ENCODE measurements at regions not wholly inside any gene's neighbourhood (a gene's known extent, or its start where the extent isn't known, plus 50 kb on each side); places are given as distances from the start of the nearest gene placed in this dataset.

DNA sequence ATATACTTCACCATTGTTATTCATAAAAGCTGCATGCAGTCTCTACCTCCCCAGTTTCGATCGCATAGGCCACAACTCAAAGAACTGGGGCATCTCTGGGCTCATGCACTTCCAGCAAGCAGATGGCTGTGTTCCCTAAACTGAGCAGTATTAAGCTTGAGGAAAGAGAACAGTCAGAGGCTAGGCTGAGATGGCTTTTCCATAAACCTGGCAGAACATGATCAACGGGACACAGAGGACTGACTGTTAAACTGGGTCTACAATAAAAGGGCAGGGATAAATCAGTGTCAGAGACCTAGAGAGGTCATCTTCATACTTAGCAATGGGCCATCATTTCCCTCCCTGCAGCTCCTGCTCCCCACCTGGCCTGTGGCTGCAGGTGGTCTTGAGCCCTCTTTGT, 171.0 kb upstream of the NECTIN1 start:
- peaks cover 0 to 10% (median under 1%) of the 10 kb centered on the region in 4 donors for H3K4me1 Mint-ChIP-seq
- H3K36me3 Mint-ChIP-seq, result no peaks in the 10 kb centered on the region
- H3K9me3 Mint-ChIP-seq, result no peaks in the 10 kb centered on the region
- DNase-seq, result no peak
- no peak overlapping the region for H3K4me3 Mint-ChIP-seq
- no peak for ATAC-seq
- POLR2A ChIA-PET, result no interaction called here
- no peak overlapping the region for H3K27ac Mint-ChIP-seq
- H3K27me3 Mint-ChIP-seq, result peaks cover 0 to 15% (median 2%) of the 10 kb centered on the region in 5 donors

DNA sequence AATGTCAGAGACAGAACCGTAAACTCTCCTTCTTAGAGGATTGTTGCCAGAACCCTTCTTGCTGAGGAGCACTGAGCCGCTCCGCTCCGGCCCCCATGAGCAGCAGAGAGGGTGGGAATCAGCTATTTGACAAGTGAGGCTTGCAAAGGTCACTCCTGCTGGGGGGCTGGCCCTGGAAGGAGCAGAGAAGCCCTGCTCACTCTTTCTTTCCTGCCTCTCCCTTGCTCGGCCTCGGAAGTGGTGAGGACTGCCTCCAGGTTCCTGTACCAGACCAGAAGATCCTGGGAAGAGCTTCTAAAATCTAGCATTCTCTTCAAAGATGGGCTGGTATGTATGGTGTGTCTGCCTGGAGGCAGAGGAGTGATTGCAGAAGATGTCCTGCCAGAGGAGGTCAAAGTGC, 168.6 kb upstream of the NECTIN1 start:
- DNase-seq (no peak), ATAC-seq (no peak)
- Mint-ChIP-seq H3K4me3 (no peak overlapping the region), H3K36me3 (no peaks in the 10 kb centered on the region), H3K27ac (no peak overlapping the region), H3K27me3 (peaks cover 0 to 16% (median 4%) of the 10 kb centered on the region in 5 donors), H3K9me3 (no peaks in the 10 kb centered on the region), H3K4me1 (peaks cover 0 to 10% (median under 1%) of the 10 kb centered on the region in 4 donors)
- POLR2A ChIA-PET, result no interaction called here

DNA sequence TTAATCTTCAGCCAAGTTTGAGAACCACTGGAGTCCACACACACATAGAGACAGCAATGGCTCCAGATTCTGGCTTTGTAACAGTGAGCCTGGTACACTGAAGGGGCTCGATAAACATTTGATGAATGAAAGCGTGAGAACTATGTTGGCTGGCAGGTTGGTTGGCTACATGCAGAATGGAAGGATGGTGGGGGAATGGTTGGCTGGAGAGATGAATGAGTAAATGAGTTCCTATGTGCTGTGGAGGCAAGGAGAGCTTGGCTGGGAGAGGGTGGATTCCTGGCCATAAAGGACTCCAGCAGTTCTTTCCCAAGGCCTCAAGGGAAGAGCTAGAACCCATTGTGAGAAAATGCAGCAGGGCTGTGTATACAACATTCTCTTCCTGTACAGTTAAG, 168.0 kb upstream of the NECTIN1 start:
- peaks cover 0 to 10% (median under 1%) of the 10 kb centered on the region in 4 donors for H3K4me1 Mint-ChIP-seq
- H3K36me3 Mint-ChIP-seq, result no peaks in the 10 kb centered on the region
- DNase-seq (no peak), ATAC-seq (no peak)
- peaks cover 0 to 16% (median 6%) of the 10 kb centered on the region in 5 donors for H3K27me3 Mint-ChIP-seq
- POLR2A ChIA-PET, result no interaction called here
- no peaks in the 10 kb centered on the region for H3K9me3 Mint-ChIP-seq
- H3K4me3 Mint-ChIP-seq, result no peak overlapping the region
- H3K27ac Mint-ChIP-seq, result no peak overlapping the region

DNA sequence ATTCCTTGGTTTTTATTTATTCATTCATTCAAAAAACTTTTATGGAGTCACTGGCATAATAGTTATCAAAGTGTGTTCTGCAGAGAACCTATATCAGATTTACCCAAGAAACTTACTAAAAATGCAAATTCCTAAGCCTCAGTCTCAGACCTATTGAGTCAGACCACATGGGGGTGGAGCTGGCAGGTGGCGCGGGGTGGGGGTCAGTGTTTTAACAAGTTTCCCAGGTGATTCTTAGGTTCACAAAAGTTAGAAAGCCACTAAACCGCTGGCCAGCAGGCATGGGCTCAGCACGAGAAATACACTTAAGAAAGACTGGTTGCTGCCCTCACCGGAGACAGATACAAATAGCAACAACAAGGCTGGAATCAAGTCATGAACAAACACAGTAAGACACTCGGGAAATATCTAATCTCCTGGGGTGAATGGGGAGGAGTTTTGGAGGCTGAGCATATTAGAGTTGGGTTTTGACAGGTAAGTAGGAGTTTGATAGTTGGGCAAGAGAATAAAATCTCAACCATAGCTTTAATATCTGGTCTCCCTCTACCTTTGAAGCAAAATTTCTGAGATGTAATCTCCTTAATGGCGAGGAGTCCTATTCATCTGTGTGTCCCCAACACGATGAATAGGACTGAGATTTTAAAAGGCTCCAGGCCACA, 167.5 kb upstream of the NECTIN1 start:
- POLR2A ChIA-PET, result no interaction called here
- Mint-ChIP-seq H3K27ac (no peak overlapping the region), H3K4me1 (peaks cover 0 to 10% (median 0%) of the 10 kb centered on the region in 4 donors), H3K27me3 (peaks cover 0 to 14% (median 8%) of the 10 kb centered on the region in 5 donors), H3K9me3 (no peaks in the 10 kb centered on the region), H3K36me3 (no peaks in the 10 kb centered on the region), H3K4me3 (no peak overlapping the region)
- DNase-seq (no peak), ATAC-seq (no peak)

DNA sequence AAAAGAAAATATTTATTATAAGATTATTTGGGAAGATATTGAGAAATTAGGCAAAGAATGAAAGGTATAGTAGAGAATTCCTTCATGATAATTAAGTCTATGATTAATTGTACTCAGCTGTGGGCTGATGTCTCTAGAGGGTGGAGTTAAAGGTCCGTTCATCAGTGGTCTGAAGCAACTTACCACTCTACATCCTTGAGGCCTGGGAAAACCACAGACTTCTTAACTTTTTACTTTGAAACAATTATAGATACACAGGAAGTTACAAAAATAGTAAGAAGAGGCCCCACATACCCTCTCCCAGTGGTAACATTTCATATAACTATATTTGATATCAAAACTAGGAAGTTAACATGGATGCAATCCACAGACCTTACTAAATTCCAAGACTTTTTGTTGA, 167.0 kb upstream of the NECTIN1 start:
- Mint-ChIP-seq H3K4me1 (peaks cover 0 to 10% (median 0%) of the 10 kb centered on the region in 4 donors), H3K4me3 (no peak overlapping the region), H3K36me3 (no peaks in the 10 kb centered on the region), H3K9me3 (no peaks in the 10 kb centered on the region), H3K27ac (no peak overlapping the region), H3K27me3 (peaks cover 1 to 13% (median 9%) of the 10 kb centered on the region in 5 donors)
- POLR2A ChIA-PET, result no interaction called here
- DNase-seq (no peak), ATAC-seq (no peak)

DNA sequence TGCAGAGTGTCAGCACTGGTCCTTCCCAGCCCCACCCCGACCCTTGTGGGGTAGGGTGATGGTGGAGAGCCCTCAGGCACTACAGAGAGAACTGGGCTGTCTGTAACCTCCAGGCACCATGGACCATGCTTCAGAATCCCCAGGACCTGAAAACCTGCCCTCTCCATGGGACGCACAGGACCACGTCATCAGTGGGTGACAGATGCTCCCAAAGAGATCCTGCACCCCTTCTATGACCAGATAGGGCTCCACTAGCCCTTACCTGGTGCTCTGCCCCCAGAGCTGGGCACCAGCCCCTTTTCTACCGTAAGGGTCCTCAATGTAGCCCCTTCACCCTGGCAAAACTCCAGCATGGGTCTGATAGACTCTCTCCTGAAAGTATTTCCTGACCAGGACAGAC, 165.9 kb upstream of the NECTIN1 start:
- Mint-ChIP-seq H3K4me3 (no peak overlapping the region), H3K27me3 (peaks cover 3 to 14% (median 9%) of the 10 kb centered on the region in 5 donors), H3K36me3 (no peaks in the 10 kb centered on the region), H3K9me3 (no peaks in the 10 kb centered on the region), H3K27ac (no peak overlapping the region), H3K4me1 (peaks cover 0 to 10% (median 0%) of the 10 kb centered on the region in 4 donors)
- POLR2A ChIA-PET, result no interaction called here
- ATAC-seq (no peak), DNase-seq (no peak)

DNA sequence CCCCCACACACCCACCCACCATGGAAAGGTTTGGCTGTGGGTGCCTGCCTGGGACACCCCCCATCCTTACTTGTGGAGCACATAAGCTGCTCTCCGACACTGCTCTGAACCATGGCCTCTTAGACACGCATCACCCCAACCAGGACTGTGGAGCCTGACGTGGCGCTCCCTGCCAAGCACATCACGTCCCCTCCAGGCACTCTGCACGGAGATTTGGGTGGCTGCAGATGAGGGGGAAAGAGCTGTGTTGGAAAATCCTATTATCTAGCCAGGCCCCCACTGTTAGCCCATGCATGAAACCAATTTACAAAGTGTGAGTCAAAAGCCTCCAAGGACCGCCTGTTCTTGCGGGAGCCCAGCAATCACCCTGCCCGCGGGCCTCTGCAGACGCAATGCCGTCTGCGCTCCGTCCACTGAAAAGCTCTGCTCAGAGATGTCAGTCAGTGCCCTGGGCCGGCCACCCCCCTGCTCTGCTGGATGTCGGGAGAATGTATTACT, 163.4 kb upstream of the NECTIN1 start:
- Mint-ChIP-seq H3K4me1 (peaks cover 0 to 10% (median 0%) of the 10 kb centered on the region in 4 donors), H3K4me3 (no peak overlapping the region), H3K9me3 (no peaks in the 10 kb centered on the region), H3K27ac (no peak overlapping the region), H3K27me3 (peaks cover 3 to 35% (median 12%) of the 10 kb centered on the region in 5 donors), H3K36me3 (no peaks in the 10 kb centered on the region)
- DNase-seq (no peak), ATAC-seq (no peak)
- POLR2A ChIA-PET, result no interaction called here

DNA sequence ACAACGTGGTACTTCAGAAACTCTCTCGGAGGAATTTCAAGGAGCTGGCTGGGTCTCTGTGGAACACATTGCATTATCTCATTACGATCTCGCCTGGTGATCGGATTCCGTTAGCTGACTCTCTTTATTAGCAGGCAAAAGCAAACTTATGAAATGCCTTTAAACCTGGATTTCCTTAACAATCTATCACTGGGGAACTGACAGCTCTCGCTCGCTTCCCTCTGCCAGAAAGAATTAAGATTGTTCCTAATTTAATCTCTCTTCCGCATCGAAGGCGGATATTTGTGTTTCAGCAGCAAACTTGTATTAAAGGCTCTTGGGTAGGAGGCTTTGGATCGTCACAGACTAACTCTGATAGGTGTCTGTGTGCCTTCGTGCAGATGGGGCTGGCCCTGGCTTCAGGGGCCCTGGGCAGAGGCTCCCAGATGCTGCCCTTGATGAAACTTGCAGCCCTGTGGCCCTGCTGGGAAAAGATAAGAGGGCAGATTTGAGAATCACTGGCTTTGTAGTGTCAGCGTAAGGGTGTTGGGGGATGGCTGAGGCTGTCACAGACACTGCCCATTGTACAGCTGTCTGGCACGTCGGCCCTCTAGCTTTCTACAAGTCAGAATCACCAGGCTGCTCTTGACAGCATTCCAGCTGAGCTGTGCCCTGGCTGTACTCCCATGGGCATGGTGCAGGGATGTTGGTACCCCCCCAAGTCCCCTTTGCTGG, 162.2 kb upstream of the NECTIN1 start:
- no peak overlapping the region for H3K27ac Mint-ChIP-seq

DNA sequence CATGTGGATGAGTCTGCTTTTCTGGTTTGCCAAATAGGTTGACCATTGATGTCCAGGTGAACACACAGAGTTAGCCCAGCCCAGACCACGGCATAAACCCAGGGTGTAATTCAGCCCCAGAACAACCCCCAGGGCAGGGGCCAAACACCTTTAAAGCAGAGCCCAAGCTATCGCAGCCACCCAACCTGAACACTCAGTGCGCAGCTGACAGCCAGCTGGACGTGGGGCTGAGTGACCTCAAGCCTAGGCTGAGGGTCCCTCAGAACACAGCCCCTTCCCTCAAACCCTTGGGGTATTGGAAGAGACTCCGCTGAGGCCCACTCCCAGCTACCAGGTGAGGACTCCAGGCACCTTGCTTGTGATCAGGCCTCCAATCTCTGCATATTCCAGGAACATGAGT, 161.5 kb upstream of the NECTIN1 start:
- H3K27ac Mint-ChIP-seq, result no peak overlapping the region
- H3K4me3 Mint-ChIP-seq, result no peak overlapping the region
- H3K36me3 Mint-ChIP-seq, result no peaks in the 10 kb centered on the region
- POLR2A ChIA-PET, result no interaction called here
- DNase-seq (no peak), ATAC-seq (no peak)
- H3K4me1 Mint-ChIP-seq, result no peaks in the 10 kb centered on the region
- H3K27me3 Mint-ChIP-seq, result peaks cover 3 to 37% (median 12%) of the 10 kb centered on the region in 5 donors
- H3K9me3 Mint-ChIP-seq, result no peaks in the 10 kb centered on the region

More for the DNA sequence above, 162.2 kb upstream of the NECTIN1 start:
- DNase-seq, result no peak
- Mint-ChIP-seq H3K4me3 (no peak overlapping the region), H3K36me3 (no peaks in the 10 kb centered on the region), H3K27me3 (peaks cover 3 to 35% (median 12%) of the 10 kb centered on the region in 5 donors), H3K9me3 (no peaks in the 10 kb centered on the region), H3K4me1 (peaks cover 0 to 4% (median 0%) of the 10 kb centered on the region in 4 donors)
- no peak for ATAC-seq
- POLR2A ChIA-PET, result no interaction called here

DNA sequence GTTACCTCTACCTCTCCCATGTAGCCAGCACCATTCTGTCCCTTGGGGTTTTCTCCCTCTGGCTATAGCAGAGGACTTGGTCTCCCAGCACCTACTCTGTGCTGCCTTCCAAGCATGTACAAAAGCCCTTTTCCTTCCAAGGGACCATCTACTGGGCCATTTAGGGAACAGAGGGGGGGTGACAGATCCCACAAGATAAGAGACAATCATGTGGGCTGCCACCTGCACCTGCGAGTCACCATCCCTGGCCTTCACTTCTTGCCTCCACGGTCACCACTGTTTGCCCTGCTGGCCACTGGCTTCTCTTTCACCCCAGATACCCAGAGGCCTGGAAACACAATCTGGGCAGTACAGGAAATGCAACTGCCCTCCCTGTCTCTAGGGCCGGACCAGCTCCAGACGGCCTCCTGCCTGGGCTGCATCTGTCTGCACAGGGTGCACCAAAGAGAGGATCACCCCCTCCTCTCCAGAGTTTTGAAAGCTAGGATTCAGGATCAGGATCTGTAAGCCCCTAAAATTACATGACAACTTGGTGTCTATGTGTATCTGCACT, 160.8 kb upstream of the NECTIN1 start:
- H3K27ac Mint-ChIP-seq, result no peak overlapping the region
- no peak overlapping the region for H3K4me3 Mint-ChIP-seq
- ATAC-seq, result no peak
- H3K27me3 Mint-ChIP-seq, result peaks cover 8 to 44% (median 12%) of the 10 kb centered on the region in 5 donors
- POLR2A ChIA-PET, result no interaction called here
- no peaks in the 10 kb centered on the region for H3K4me1 Mint-ChIP-seq
- H3K9me3 Mint-ChIP-seq, result no peaks in the 10 kb centered on the region
- no peak for DNase-seq
- H3K36me3 Mint-ChIP-seq, result no peaks in the 10 kb centered on the region

DNA sequence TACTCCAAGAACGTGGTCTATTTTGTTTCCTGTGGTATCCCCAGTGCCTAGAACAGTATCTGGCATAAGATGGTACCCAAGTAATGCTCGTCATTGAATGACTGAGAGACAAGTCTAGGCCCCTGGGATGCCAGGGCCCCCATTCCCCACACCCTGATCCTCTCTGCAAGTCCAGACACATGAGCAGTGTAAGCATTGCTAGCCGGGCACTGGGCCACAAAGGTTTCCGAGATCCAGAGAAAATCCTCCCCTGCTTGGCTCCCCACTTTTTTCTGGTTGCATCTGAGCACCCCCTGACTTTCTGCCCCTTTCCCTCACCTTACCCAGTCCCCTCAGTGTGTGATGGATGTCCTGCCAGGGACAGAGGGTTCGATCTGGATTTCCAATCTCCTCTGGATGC, 160.1 kb upstream of the NECTIN1 start:
- Mint-ChIP-seq H3K27me3 (peaks cover 14 to 51% (median 17%) of the 10 kb centered on the region in 5 donors), H3K4me3 (no peak overlapping the region), H3K4me1 (no peaks in the 10 kb centered on the region), H3K9me3 (peaks cover 0 to 2% (median 0%) of the 10 kb centered on the region in 9 donors), H3K27ac (no peak overlapping the region), H3K36me3 (no peaks in the 10 kb centered on the region)
- ATAC-seq (no peak), DNase-seq (no peak)
- POLR2A ChIA-PET, result no interaction called here

DNA sequence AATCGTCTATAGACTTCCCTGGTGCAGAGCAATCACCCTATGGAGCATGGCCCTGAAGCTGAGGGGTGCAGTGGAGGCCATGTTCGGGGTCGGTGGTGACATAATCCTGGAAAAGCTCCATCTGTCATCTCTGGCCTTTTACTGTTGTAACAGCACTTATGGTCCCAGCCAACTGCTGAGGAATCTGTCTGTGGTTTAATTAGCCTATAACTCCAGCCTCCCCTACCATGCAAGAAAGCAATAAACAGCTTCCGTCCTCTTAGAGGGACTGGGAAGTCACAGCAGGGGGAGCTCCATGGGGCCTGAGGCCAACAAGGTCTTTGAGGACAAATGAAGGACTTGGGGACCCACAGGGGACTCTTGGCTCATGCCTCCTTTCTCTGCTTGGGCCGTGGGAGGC, 159.1 kb upstream of the NECTIN1 start:
- Mint-ChIP-seq H3K4me3 (no peak overlapping the region), H3K4me1 (no peaks in the 10 kb centered on the region), H3K27me3 (peaks cover 15 to 54% (median 21%) of the 10 kb centered on the region in 5 donors), H3K9me3 (peaks cover 0 to 2% (median 0%) of the 10 kb centered on the region in 9 donors), H3K36me3 (no peaks in the 10 kb centered on the region), H3K27ac (no peak overlapping the region)
- POLR2A ChIA-PET, result no interaction called here
- DNase-seq (no peak), ATAC-seq (no peak)

DNA sequence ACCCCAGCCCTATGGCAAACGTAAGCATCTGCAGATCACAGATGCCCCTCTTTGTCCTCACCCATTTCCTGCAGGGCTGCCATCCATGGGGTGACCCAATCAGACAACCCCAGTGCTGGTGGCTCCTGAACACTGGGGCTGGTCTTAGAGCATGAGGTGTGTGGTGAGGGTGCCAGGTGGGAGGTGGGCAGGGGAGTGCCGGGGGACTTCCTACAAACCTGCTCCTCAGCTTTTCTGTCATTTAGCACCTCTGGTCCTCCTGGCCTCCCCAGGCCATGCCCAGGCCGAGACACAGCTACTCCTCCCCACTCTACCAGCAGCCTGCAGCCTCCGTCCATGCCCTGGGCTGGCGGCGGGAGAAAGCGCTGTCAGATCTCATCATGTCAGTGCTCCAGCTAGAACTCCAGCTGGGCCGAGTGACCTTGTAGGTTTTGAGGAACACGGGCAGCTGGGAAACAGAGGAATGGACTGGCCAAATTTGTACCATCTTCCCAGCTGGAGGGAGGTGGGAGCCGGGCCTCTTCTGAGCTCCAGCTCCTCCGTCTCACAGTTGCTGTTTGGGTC, 157.7 kb upstream of the NECTIN1 start:
- Mint-ChIP-seq H3K4me3 (no peak overlapping the region), H3K27me3 (peaks cover 9 to 42% (median 15%) of the 10 kb centered on the region in 5 donors), H3K27ac (no peak overlapping the region), H3K36me3 (no peaks in the 10 kb centered on the region), H3K4me1 (no peaks in the 10 kb centered on the region), H3K9me3 (peaks cover 0 to 2% (median 0%) of the 10 kb centered on the region in 9 donors)
- no peak for ATAC-seq
- peak in 1 of 10 donors; percentile 45 for DNase-seq
- POLR2A ChIA-PET, result no interaction called here

Data from naive thymus-derived CD8-positive, alpha-beta T cell (primary cell).